GM12874 (cell line): ENCODE measurements at regions not wholly inside any gene's neighbourhood (a gene's known extent, or its start where the extent isn't known, plus 50 kb on each side); places are given as distances from the start of the nearest gene placed in this dataset.

Source experiments
- TF ChIP-seq, protein P1 (sequence below): IDR thresholded peaks from 2 replicates; pipeline ENCODE4 v1.5.1; 2011; ENCODE audit warnings: low read depth, mild to moderate bottlenecking, control low read depth, low read length, moderate library complexity; ENCODE audit not compliant: insufficient read depth

DNA sequence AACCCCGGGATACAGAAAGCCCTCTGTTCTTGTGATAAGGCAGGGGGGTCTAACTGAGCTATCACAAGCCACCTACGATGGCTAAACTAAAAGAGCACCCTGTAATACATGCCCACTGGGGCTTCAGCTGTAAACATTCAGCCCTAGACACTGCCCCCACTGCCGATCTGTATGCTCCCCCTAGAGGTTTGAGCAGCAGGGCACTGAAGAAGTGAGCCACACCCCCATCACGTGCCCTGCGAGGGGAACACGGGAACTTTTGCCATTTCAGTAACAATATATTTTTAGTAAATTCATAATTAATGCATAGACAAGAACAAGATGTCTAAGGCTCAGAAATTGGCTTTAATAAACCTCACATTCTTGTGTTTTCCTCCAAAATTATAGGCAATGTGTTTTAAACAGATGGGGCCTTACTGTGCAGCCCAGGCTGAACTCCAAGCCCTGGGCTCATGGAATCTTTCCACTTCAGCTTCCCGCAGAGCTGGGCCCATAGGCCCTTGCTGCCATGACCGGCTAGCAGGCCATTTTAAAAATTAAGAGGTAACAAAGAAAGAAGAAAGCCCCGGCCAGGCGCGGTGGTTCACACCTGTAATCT, 235.3 kb upstream of the SFRP2 start:
- TF ChIP-seq, protein P1, sequence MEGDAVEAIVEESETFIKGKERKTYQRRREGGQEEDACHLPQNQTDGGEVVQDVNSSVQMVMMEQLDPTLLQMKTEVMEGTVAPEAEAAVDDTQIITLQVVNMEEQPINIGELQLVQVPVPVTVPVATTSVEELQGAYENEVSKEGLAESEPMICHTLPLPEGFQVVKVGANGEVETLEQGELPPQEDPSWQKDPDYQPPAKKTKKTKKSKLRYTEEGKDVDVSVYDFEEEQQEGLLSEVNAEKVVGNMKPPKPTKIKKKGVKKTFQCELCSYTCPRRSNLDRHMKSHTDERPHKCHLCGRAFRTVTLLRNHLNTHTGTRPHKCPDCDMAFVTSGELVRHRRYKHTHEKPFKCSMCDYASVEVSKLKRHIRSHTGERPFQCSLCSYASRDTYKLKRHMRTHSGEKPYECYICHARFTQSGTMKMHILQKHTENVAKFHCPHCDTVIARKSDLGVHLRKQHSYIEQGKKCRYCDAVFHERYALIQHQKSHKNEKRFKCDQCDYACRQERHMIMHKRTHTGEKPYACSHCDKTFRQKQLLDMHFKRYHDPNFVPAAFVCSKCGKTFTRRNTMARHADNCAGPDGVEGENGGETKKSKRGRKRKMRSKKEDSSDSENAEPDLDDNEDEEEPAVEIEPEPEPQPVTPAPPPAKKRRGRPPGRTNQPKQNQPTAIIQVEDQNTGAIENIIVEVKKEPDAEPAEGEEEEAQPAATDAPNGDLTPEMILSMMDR: peak; percentile 7; the same call in 1 of the 2 replicates

DNA sequence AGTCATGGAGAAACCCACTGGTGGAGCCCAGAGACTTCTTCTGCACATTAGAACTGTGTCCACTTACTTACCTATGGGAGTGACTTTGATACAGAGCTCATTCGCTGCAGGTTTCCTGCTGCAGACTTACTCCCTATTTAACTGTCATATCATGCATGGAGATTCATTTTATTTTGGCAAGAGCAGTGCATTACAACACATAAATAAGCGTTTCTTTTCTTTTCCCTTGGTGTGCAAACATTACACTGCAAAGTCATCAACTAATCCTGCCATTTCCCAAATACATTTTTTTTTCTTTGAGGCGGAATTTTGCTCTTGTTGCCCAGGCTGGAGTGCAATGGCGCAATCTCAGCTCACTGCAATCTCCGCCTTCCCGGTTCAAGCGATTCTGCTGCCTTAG, 230.9 kb upstream of the SFRP2 start:
- TF ChIP-seq, protein P1: no peak

DNA sequence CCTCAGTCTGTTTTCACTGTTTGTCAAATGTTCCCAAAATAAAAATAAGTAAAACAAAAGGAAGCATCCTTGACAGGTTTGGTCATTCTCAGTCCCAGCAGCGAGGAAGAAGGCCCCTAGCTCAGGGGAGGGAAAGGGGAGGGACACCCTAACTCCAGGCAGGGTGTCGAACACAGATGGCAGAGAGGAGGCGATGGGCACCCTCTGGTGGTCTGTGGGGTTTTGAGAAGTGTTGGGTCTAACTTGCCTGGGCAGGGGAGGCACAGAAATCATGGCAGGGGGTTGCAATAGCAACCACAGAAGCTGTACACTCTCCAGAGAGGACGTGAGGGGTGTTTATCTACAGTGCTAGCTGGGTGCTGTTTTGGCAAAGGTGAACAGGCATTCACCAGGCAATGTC, 229.8 kb upstream of the SFRP2 start:
- TF ChIP-seq, protein P1: no peak

- TF ChIP-seq, protein P1: no peak
Measured at GRCh38 chr4:154015578-154015977, 226.7 kb upstream of the SFRP2 start.

- TF ChIP-seq, protein P1: no peak
Measured at GRCh38 chr4:154014407-154015321, 225.8 kb upstream of the SFRP2 start.

DNA sequence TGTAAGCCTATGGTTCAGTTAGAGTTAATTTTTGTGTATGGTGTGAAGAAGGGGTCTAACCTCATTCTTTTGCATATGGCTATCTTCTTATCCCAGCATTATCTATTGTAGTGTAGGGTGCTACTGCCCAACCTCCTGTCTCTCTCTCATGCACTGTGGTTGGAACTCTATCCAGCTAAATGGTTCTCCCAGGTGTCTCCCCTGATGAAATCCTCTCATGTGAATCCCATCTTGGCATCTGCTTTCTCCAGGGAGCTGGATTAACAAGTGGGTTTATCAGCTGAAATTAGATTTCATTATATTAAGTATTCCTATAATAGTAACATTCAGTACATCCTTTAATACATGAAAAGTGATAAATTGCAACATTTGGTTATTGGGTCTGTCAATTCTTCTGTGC, 224.7 kb upstream of the SFRP2 start:
- TF ChIP-seq, protein P1: no peak

GRCh38 chr4:154010371-154010770, 221.5 kb upstream of the SFRP2 start:
- TF ChIP-seq, protein P1: no peak
